Endometrial microvascular endothelial cells (primary cell): ENCODE measurements at regions not wholly inside any gene's neighbourhood (a gene's known extent, or its start where the extent isn't known, plus 50 kb on each side); places are given as distances from the start of the nearest gene placed in this dataset.
"Not testable (repeated sequence)": the region's sequence is repeated elsewhere in the genome, so short reads cannot be mapped to it uniquely, and the experiment has no call there.

ENCODE experiments used
- in situ Hi-C: cut with HindIII; loops from 2 replicates; pipeline ENCODE4 v1.10.0; 2017; ENCODE audit warnings: low sequenced_read_pairs, low pct_unique_long_range_greater_than_20kb; ENCODE audit errors: inconsistent ontology term

DNA sequence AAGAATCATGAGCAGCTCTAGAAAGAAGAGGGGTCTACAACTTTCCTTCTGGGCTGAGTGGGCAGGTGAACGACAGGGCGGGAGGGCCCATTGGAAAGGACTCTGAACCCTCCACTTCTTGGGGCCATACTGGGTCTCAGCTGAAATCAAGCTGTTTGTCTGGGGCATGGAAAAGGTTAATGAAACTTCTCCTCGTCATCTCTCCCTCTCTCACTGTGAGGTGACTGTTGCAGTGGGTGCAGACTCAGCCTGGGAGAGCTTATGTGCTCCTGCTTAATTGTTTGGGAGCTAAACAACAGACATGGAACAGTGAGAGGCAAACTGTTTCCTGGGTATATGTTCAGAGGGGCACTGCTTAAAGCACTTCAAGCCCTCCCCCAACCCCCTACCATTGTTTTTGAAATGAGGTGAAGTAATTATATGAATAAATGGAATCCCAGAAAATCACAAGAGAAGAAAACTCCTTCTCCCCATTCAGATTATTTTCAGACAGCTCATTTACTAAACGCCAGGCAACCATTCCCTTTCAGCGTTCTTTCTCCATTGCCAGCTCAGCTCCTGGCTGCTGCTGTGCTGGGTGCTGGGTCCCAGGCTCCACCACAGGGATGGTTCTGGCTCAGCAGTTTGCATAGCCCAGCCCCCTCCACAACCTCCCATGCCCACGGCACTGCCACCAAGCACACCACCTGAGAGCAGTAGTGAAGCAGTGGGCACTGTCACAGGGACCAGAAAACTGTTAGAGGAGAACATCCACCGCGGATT, 444.9 kb upstream of the TBL1XR1 start:
- in situ Hi-C loops: no loop called here

GRCh38 chr3:177642804-177643125, 445.5 kb upstream of the TBL1XR1 start:
- in situ Hi-C loops: no loop called here

DNA sequence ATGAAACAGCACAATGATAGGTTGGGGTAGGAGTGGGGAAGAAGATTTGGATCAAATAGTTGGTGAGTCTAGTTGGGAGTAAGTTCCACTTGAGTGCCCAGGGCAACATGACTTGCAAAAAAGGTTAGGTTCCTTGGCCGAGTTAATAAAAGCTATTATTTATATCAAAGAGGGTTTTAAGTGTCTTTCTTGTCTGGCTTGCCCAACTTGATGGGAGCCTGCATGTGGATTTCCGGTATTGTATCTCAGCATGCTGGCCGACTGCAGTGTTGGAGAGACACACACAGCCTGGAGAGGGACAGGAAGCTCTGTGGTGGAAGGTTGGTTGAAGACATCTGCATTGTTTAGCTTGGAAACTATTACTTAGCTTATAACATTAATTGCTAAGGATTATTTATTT, 449.5 kb upstream of the TBL1XR1 start:
- in situ Hi-C loops: no loop called here

- in situ Hi-C loops: no loop called here
Measured at GRCh38 chr3:177647341-177647740, 450.1 kb upstream of the TBL1XR1 start.

DNA sequence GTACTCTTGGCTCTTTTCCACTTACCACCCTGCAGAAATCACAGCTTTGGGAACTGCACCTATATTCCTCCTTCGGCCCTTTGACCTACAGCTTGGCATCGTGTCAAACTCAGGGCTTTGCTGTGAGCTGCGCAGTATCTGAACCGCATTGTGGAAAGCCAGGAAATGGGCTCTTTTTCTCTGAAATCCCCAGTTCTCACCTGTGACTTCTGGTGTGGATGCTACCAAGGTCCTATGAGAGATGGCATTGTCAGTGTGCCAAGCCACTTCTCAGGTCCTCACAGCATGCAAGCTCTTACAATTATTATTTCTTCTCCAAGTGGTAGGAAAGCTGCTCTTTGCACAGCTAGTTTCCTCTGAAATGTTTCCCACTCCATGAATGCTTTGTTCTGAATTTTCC, 450.6 kb upstream of the TBL1XR1 start:
- in situ Hi-C loops: no loop called here

DNA sequence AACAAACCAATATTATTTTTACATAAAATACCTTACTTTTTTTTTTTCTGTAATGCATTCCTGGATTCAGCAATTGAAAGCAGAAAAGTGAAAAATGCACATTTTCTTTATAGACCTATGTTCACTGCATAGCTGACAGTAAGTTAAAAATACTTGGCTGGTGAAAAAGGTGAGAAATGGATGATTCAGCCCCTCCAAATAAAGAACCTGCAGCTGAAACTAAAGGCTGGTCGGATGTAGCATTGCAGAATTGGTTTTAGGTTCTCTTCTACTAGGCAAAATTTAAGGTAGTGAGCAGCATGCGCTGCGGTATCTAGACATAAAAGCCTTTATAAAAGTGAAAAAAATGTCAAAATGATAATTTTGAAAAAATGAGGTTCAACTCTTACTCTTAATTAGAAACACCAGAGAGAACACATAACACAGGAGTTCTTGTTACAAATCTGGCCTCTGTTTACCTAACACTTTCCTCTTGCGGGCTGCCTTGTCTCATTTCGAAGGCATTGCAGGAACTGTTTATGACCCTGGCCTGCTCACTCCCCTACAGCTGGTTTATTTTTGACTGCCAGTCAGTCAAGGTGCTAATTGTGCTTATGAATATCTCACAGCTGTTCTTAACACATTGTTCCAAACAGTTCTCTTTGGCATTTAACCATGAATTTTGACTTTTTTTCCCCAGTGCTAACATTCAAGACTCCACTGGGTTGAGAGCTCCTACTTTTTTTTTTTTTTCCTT, 455.4 kb upstream of the TBL1XR1 start:
- in situ Hi-C loops: no loop called here

DNA sequence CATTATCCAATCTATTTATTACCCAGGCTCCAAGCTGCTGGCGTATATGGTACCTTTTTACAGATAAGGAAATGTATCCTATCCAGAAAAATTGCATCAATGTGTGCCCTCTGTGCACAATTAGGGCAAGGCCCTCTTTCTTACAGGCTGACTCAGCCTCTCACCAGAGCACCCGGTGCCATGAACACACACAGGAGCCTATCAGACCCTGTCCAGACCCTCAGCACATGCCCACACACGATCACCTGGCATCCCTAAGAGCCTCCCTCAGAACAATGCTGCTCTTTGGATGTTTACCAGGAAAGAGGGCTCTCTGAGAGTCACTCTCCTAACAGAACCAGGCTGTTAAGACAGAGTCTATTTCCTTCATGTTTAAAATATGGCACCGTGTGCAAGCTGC, 460.0 kb upstream of the TBL1XR1 start:
- in situ Hi-C loops: no loop called here

GRCh38 chr3:177658354-177658753, 461.1 kb upstream of the TBL1XR1 start:
- in situ Hi-C loops: no loop called here

GRCh38 chr3:177664380-177665103, 467.3 kb upstream of the TBL1XR1 start:
- in situ Hi-C loops: not testable (repeated sequence)

DNA sequence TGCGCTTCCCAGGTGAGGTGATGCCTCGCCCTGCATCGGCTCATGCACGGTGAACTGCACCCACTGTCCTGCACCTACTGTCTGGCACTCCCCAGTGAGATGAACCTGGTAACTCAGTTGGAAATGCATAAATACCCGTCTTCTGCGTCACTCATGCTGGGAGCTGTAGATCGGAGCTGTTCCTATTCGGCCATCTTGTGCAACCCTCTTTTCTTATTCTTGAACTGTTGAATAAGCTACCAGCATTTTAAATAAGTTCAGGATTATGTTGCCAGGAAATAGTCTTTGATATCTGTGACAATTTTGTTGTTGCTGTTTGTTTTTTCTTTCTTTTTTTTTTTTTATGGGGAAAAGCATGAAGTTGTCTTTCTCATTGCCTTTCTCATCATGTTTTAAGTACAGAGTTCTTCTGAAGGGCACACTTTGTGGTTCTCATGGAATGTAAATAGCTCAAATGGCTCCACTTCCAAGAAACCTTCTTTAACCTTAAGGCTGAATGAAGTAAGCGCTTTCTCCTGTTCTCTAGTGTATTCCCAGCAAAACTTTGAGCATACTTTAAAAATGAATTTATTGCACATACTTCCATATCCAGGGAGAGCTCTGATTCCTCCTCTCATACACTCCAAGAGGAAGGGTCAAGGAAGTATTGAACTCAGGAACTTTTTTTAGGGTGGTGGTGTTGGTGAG, 468.0 kb upstream of the TBL1XR1 start:
- in situ Hi-C loops: no loop called here

- in situ Hi-C loops: no loop called here
Measured at GRCh38 chr3:177672252-177672911, 475.1 kb upstream of the TBL1XR1 start.

GRCh38 chr3:177673112-177673914, 476.0 kb upstream of the TBL1XR1 start:
- in situ Hi-C loops: no loop called here

DNA sequence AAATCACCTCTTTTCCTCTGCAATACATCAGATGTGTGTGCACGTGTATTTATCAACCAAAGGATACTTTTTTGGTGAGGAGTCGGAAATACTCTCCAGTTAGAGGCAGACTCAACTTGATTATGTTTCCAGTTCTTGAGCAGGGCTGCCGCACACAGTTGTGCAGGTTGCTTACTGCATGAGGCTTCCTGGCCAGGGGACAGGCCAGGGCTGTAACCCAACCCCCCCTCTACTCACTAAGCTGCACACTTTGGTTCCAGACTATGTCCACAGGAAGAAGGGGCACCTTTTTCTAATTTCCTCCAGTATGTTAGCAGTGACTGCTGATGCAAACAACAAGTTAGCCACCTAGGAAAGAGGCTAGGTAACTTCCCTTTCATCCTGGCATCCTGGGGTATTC, 476.9 kb upstream of the TBL1XR1 start:
- in situ Hi-C loops: no loop called here

DNA sequence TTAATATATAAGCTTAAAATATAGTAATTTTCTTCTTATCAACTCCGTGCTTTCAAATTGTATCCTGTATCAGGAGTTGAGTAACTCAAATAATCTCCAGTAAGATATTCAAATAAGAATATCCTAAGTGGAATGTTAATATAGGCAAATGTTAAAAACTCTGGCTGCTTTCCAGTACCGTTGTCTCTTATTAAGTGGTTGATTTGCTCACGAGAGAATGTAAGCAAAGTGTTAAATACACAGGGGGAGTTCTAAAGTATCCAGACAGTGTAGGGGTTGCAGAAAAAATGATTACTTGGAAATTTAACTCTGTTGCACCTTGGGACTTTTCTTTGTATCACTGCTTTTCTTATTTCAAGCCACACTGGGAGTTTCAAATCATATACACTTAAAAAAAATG, 478.9 kb upstream of the TBL1XR1 start:
- in situ Hi-C loops: no loop called here

- in situ Hi-C loops: no loop called here
Measured at GRCh38 chr3:177676947-177677587, 479.8 kb upstream of the TBL1XR1 start.

GRCh38 chr3:177679568-177680471, 482.5 kb upstream of the TBL1XR1 start:
- in situ Hi-C loops: no loop called here

DNA sequence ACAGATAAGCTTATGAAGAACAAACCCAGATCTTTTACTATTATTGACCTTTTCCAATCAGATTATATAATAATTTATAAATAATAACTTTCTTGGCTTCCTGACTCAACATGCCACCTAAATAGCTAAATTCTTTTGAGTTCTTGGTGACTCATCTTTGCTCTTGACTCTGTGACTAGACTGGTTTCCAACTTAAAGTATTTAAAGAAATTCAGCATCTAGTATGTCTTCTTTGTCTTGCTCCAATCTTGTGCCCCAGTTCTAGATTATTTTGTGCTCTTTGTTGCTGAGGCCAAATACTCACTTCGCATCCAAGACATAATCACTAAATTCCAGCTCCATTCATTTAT, 483.2 kb upstream of the TBL1XR1 start:
- in situ Hi-C loops: no loop called here
